A549 (cell line): ENCODE measurements at regions not wholly inside any gene's neighbourhood (a gene's known extent, or its start where the extent isn't known, plus 50 kb on each side); places are given as distances from the start of the nearest gene placed in this dataset.

Source experiments
- ATAC-seq, 2 experiments: fragments of 200-7000 bp in 1 of 2; fragments of >200 bp in 1 of 2; cut with Nextera tagmentation in 1 of 2; cut with Tn5 transposase in 1 of 2; 3 replicates each; pipeline versions ENCODE4 v1.8.0 to v1.9.1; 2018 to 2020; ENCODE audit warnings: mild to moderate bottlenecking in 1 of 2, moderate library complexity in 1 of 2
- CTCF ChIA-PET: fragments of 300-600 bp; sonication (Branson Sonifier 250); formaldehyde crosslinking; extraction: SDS; loops from one replicate; lab custom pipeline; 2021; ENCODE audit warnings: antibody characterized with exemption, inconsistent platforms; lab: Yijun Ruan, JAX
- POLR2A ChIA-PET: fragments of 350-600 bp; formaldehyde crosslinking; extraction: SDS; loops from one replicate; lab custom pipeline; 2021; ENCODE audit warnings: antibody characterized with exemption, inconsistent platforms; lab: Yijun Ruan, JAX
- DNase-seq, 2 experiments: peaks; one replicate each; pipeline versions ENCODE4 v3.0.0 to v3.0.0-alpha.2; 2011 to 2016; ENCODE audit warnings: low read depth in 1 of 2, low spot score in 1 of 2
- FAIRE-seq: peaks from 2 replicates; lab custom pipeline; 2011; peaks lifted over from hg19 to GRCh38; lab: Jason Lieb, UNC
- H3K27ac ChIP-seq, 2 experiments: fragments of >200 bp; sonication (Bioruptor Twin); formaldehyde crosslinking; 3 replicates each; pipeline ENCODE4 v1.5.1; 2016 to 2017
- H3K4me1 ChIP-seq: fragments of >200 bp; sonication (Bioruptor Twin); formaldehyde crosslinking; 3 replicates; pipeline ENCODE4 v1.6.1; 2016
- H3K4me2 ChIP-seq: fragments of >200 bp; sonication (Bioruptor Twin); formaldehyde crosslinking; 3 replicates; pipeline ENCODE4 v1.6.1; 2016
- H3K4me3 ChIP-seq: fragments of >200 bp; sonication (Bioruptor Twin); formaldehyde crosslinking; 3 replicates; pipeline ENCODE4 v1.5.1; 2016
- H3K9me3 ChIP-seq: fragments of >200 bp; sonication (Bioruptor Twin); formaldehyde crosslinking; 3 replicates; pipeline ENCODE4 v1.6.1; 2016
- BHLHE40 ChIP-seq: IDR thresholded peaks from 2 replicates; pipeline ENCODE4 v1.6.1; 2012; ENCODE audit warnings: low read depth, low read length, inconsistent platforms
- CBX2 ChIP-seq: fragments of 200-600 bp; sonication (generic); IDR thresholded peaks from 2 replicates; pipeline ENCODE4 v1.6.1; 2016; ENCODE audit warnings: low read depth, mild to moderate bottlenecking, borderline replicate concordance
- CHD4 ChIP-seq: fragments of 200-600 bp; sonication (generic); IDR thresholded peaks from 2 replicates; pipeline ENCODE4 v1.6.1; 2016; ENCODE audit warnings: antibody characterized with exemption, mild to moderate bottlenecking, borderline replicate concordance
- EHF ChIP-seq: fragments of 250-450 bp; sonication (Bioruptor Pico); IDR thresholded peaks from 2 replicates; pipeline ENCODE4 v1.5.0; 2020; ENCODE audit warnings: mild to moderate bottlenecking
- EHMT2 ChIP-seq: fragments of 200-600 bp; sonication (generic); IDR thresholded peaks from 2 replicates; pipeline ENCODE4 v1.6.1; 2016; ENCODE audit warnings: antibody characterized with exemption, low read depth, mild to moderate bottlenecking, moderate library complexity
- ELK1 ChIP-seq: fragments of 150-350 bp; IDR thresholded peaks from 2 replicates; pipeline ENCODE4 v1.6.1; 2014; ENCODE audit warnings: low read depth, mild to moderate bottlenecking, low read length
- FOSB ChIP-seq: fragments of 250-450 bp; sonication (Bioruptor Pico); IDR thresholded peaks from 2 replicates; pipeline ENCODE4 v1.5.0; 2020; ENCODE audit warnings: mild to moderate bottlenecking, moderate library complexity
- FOSL2 ChIP-seq, 2 experiments: fragments of 450-650 bp in 1 of 2; fragments of >200 bp in 1 of 2; sonication (Bioruptor Twin) in 1 of 2; formaldehyde crosslinking; IDR thresholded peaks; 2 replicates each; pipeline versions ENCODE4 v1.5.0 to v1.6.1; 2016 to 2020; ENCODE audit warnings: mild to moderate bottlenecking in 1 of 2, moderate library complexity in 1 of 2
- GATA3 ChIP-seq: IDR thresholded peaks from 2 replicates; pipeline ENCODE4 v1.6.1; 2012; ENCODE audit warnings: borderline replicate concordance
- JUN ChIP-seq, 2 experiments: fragments of >200 bp; sonication (Bioruptor Twin); formaldehyde crosslinking; IDR thresholded peaks; 2 replicates in 1 of 2; 3 replicates in 1 of 2; pipeline ENCODE4 v1.6.1; 2016 to 2017
- JUNB ChIP-seq: fragments of >200 bp; sonication (Bioruptor Twin); formaldehyde crosslinking; IDR thresholded peaks from 2 replicates; pipeline ENCODE4 v1.6.1; 2016
- KDM1A ChIP-seq: fragments of 200-600 bp; sonication (generic); IDR thresholded peaks from 2 replicates; pipeline ENCODE4 v1.6.1; 2016; ENCODE audit warnings: low read depth, mild to moderate bottlenecking
- KDM5A ChIP-seq: fragments of 200-600 bp; sonication (generic); IDR thresholded peaks from 2 replicates; pipeline ENCODE4 v1.6.1; 2016; ENCODE audit warnings: antibody characterized with exemption, mild to moderate bottlenecking
- MAFK ChIP-seq: fragments of 450-650 bp; IDR thresholded peaks from 2 replicates; pipeline ENCODE4 v1.6.1; 2014; ENCODE audit not compliant: partially characterized antibody
- NFE2L2 ChIP-seq: fragments of 150-350 bp; conservative IDR thresholded peaks from 2 replicates; pipeline ENCODE4 v1.6.1; 2014; ENCODE audit warnings: low read length
- PHF8 ChIP-seq: fragments of 200-600 bp; sonication (generic); IDR thresholded peaks from 2 replicates; pipeline ENCODE4 v1.6.1; 2016; ENCODE audit warnings: low read depth, mild to moderate bottlenecking, antibody characterized with exemption, moderate library complexity, borderline replicate concordance
- RAD21 ChIP-seq, 2 experiments: fragments of >200 bp in 1 of 2; sonication (Bioruptor Twin) in 1 of 2; formaldehyde crosslinking in 1 of 2; IDR thresholded peaks in 1 of 2; conservative IDR thresholded peaks in 1 of 2; 2 replicates in 1 of 2; 3 replicates in 1 of 2; pipeline ENCODE4 v1.6.1; 2012 to 2018; ENCODE audit warnings: inconsistent platforms in 1 of 2
- SREBF2 ChIP-seq: fragments of 450-650 bp; IDR thresholded peaks from 2 replicates; pipeline ENCODE4 v1.6.1; 2014; ENCODE audit warnings: mild to moderate bottlenecking, moderate library complexity
- ZC3H11A ChIP-seq: fragments of 450-650 bp; IDR thresholded peaks from 2 replicates; pipeline ENCODE4 v1.6.1; 2014; ENCODE audit warnings: antibody characterized with exemption, mild to moderate bottlenecking
- ZFP36 ChIP-seq: fragments of 450-650 bp; IDR thresholded peaks from 2 replicates; pipeline ENCODE4 v1.6.1; 2014; ENCODE audit warnings: borderline replicate concordance; ENCODE audit not compliant: partially characterized antibody
- ZNF302 ChIP-seq: fragments of 250-450 bp; sonication (Bioruptor Pico); IDR thresholded peaks from 2 replicates; pipeline ENCODE4 v1.9.0; 2021; ENCODE audit warnings: inconsistent platforms, mild to moderate bottlenecking, moderate library complexity
- ZSCAN20 ChIP-seq: fragments of 250-450 bp; sonication (Bioruptor Pico); IDR thresholded peaks from 2 replicates; pipeline ENCODE4 v1.8.0; 2022; ENCODE audit warnings: mild to moderate bottlenecking, moderate library complexity
- WGBS: methylation state at CpG from one replicate; pipeline ENCODE4 v1.1.6; 2017; ENCODE audit errors: missing lambda C conversion rate; 5-methylcytosine and 5-hydroxymethylcytosine counted together
- TF ChIP-seq, protein P1 (sequence below): fragments of 250-450 bp; sonication (Bioruptor Pico); IDR thresholded peaks from 2 replicates; pipeline ENCODE4 v1.5.0; 2020; ENCODE audit warnings: low read depth, mild to moderate bottlenecking, moderate library complexity
- TF ChIP-seq, protein P2 (sequence below): fragments of >200 bp; sonication (Bioruptor Twin); formaldehyde crosslinking; IDR thresholded peaks from 3 replicates; pipeline ENCODE4 v1.6.1; 2016

DNA sequence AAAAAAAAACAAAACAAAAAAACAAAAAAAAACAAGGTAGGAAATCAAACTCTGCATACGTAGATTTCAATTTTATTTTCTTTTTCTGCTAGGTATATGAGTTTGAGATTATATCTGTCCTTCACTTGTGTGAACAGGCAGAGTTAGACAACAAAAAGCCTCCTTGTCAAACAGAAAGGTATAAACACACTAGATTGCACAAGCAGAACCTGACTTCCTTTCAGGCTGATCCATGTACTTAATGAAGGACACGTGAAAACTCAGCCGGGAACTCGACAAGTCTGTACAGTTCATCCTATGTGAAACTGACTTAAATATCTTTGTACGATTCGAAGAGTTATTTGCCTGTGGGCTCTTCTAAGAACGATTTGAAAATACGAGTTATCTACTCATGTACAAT lies 254.1 kb downstream of the ARL4A start:
- POLR2A ChIA-PET: no interaction called here
- Histone ChIP-seq H3K4me3 (no peak overlapping the region), H3K4me2 (no peak overlapping the region), H3K27ac (no peak overlapping the region), H3K9me3 (peaks cover 6% of the 10 kb centered on the region; the same call in 1 of the 3 replicates), H3K4me1 (peaks cover 24% of the 10 kb centered on the region)
- FAIRE-seq (no peak), ATAC-seq (no peak), DNase-seq (no peak)
- CTCF ChIA-PET: interaction anchor here (1.1 kb wide), 1 partner anchor 255 kb away, joined by 4 read pairs; no protein-coding TSS in a partner anchor
- 85% methylated on average over 8 of the region's 8 CpGs for WGBS
- TF ChIP-seq NFE2L2: no peak
- TF ChIP-seq, protein P1, sequence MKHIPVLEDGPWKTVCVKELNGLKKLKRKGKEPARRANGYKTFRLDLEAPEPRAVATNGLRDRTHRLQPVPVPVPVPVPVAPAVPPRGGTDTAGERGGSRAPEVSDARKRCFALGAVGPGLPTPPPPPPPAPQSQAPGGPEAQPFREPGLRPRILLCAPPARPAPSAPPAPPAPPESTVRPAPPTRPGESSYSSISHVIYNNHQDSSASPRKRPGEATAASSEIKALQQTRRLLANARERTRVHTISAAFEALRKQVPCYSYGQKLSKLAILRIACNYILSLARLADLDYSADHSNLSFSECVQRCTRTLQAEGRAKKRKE: no peak
- no peak for TF ChIP-seq SREBF2
- no peak for TF ChIP-seq CHD4
- no peak for TF ChIP-seq ZSCAN20 (CRISPR knock-in tag)
- no peak for TF ChIP-seq RAD21 (conservative IDR thresholded peaks at IDR 0.05 in 1 of 2, IDR thresholded peaks at IDR 0.05 in 1 of 2)
- TF ChIP-seq EHMT2: no peak
- no peak for TF ChIP-seq KDM1A
- TF ChIP-seq EHF (CRISPR knock-in tag): no peak

GRCh38 chr7:12942609-12943008 lies 255.2 kb downstream of the ARL4A start:
- Histone ChIP-seq H3K4me3 (no peak overlapping the region), H3K27ac (no peak overlapping the region), H3K9me3 (peaks cover 6% of the 10 kb centered on the region; the same call in 1 of the 3 replicates), H3K4me2 (peak overlapping the region; percentile 65), H3K4me1 (peaks cover 24% of the 10 kb centered on the region)
- DNase-seq: peak in 1 of 2 experiments; percentile 45
- WGBS: 2% methylated on average over 2 of the region's 2 CpGs
- CTCF ChIA-PET: interaction anchor here (1.1 kb wide), 1 partner anchor 256 kb away, joined by 4 read pairs; no protein-coding TSS in a partner anchor
- peak in 1 of 2 experiments; percentile 60; a peak in 4 of 6 replicates for ATAC-seq
- FAIRE-seq: peak; percentile 67
- peak; percentile 79 for TF ChIP-seq GATA3
- TF ChIP-seq RAD21 (conservative IDR thresholded peaks at IDR 0.05 in 1 of 2, IDR thresholded peaks at IDR 0.05 in 1 of 2): 0 out of 5 replicates have a peak, but pooled peaks of 1 of the 2 experiments have one; percentile 23
- TF ChIP-seq MAFK: peak; percentile 82
- TF ChIP-seq ELK1: no peak
- TF ChIP-seq, protein P1: no peak
- TF ChIP-seq BHLHE40: no peak
- TF ChIP-seq FOSB (CRISPR knock-in tag): no peak
- no peak for TF ChIP-seq PHF8
- TF ChIP-seq KDM5A: no peak
- TF ChIP-seq EHF (CRISPR knock-in tag): no peak
- TF ChIP-seq JUNB: peak; percentile 38; the same call in 1 of the 2 replicates
- no peak for TF ChIP-seq CHD4
- TF ChIP-seq JUN (IDR thresholded peaks at IDR 0.05): 0 out of 5 replicates have a peak, but pooled peaks of 1 of the 2 experiments have one; percentile 35
- no peak for TF ChIP-seq ZSCAN20 (CRISPR knock-in tag)
- no peak for TF ChIP-seq FOSL2 (IDR thresholded peaks at IDR 0.05)
- peak; percentile 25; the same call in 1 of the 2 replicates for TF ChIP-seq FOSL2 (CRISPR knock-in tag; IDR thresholded peaks at IDR 0.05)
- no peak for TF ChIP-seq CBX2
- TF ChIP-seq, protein P2, sequence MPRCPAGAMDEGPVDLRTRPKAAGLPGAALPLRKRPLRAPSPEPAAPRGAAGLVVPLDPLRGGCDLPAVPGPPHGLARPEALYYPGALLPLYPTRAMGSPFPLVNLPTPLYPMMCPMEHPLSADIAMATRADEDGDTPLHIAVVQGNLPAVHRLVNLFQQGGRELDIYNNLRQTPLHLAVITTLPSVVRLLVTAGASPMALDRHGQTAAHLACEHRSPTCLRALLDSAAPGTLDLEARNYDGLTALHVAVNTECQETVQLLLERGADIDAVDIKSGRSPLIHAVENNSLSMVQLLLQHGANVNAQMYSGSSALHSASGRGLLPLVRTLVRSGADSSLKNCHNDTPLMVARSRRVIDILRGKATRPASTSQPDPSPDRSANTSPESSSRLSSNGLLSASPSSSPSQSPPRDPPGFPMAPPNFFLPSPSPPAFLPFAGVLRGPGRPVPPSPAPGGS: 0 out of 3 replicates have a peak, but pooled peaks have one; percentile 39
- TF ChIP-seq ZNF302 (CRISPR knock-in tag): no peak
- no peak for TF ChIP-seq ZC3H11A
- TF ChIP-seq ZFP36: no peak
- POLR2A ChIA-PET: no interaction called here
